GM19438 (cell line): ENCODE measurements at regions not wholly inside any gene's neighbourhood (a gene's known extent, or its start where the extent isn't known, plus 50 kb on each side); places are given as distances from the start of the nearest gene placed in this dataset.
"Not testable (repeated sequence)": the region's sequence is repeated elsewhere in the genome, so short reads cannot be mapped to it uniquely, and the experiment has no call there.

Source experiments
- ATAC-seq: cut with Tn5 transposase; IDR thresholded peaks from one replicate; pipeline ENCODE4 v1.9.1; 2021; ENCODE audit warnings: low read depth; ENCODE audit not compliant: unreplicated experiment

DNA sequence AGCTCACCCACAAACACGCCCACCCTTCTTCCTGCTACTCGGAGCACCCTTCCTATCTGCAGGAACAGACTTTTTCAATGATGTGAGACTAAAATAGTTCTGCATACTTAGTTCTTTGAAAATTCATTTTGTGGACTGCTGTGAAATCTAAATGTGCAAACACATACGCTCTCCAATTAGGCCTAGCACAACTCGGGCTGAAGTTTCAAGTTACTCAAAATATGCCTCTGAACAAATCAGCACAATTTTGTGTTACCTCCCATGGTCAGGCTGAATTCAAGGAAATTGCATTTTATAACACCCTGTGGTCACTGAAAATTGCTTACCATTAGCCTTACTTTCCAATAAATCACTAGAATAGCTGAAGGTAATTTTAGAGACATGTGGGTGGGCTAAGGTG lies 323.8 kb upstream of the ADCY2 start:
- no peak for ATAC-seq

DNA sequence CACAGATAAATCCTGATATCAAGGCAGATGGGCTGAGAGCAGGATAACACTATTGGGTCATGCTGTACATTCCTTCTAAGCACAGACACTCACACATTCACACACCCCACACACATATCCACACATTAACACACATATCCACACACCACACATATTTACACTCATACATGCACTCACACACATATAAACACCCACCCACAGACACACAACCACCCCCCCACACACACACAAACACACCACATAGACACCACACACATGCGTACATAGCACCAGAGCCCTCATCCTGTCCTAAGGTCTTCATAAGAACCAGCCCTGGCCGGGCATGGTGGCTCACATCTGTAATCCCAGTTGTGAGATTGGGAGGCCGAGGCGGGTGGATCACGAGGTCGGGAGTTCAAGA lies 322.3 kb upstream of the ADCY2 start:
- no peak for ATAC-seq

DNA sequence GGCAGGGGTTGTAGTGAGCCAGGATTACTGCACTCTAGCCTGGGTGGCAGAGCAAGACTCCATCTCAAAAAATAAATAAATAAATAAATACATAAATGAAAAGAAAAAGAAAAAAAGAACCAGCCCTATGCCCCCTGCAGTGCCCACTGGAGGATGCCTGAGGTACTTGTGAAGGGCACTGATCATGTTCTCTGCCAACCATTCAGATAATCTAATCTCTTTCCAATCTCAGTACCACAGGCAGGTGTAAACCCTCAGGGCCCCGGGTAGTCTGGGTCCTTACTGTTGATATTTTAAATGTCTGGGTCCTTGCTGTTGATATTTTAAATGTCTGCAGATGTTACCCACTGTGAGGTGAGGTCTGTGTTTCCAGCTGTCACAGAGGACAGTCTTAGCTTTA lies 321.8 kb upstream of the ADCY2 start:
- ATAC-seq: no peak

DNA sequence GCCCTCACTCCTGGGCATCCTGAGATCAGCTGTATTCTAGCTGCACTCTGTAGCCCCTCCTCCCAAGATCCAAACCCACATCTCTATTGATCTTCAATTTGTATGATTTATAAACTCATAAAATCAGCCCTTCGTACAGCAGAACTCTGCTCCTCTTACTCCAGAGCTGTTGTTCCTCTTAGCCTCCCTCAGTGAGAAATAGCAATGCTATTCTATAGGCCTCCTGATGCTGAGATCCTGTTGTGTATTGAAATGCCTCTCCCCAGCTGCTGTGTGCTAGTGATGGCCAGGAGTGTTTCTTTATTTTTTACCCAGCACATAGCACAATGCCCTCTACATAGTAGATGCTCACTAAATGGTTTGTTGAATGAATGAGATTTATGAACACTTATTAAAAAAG lies 320.5 kb upstream of the ADCY2 start:
- no peak for ATAC-seq

DNA sequence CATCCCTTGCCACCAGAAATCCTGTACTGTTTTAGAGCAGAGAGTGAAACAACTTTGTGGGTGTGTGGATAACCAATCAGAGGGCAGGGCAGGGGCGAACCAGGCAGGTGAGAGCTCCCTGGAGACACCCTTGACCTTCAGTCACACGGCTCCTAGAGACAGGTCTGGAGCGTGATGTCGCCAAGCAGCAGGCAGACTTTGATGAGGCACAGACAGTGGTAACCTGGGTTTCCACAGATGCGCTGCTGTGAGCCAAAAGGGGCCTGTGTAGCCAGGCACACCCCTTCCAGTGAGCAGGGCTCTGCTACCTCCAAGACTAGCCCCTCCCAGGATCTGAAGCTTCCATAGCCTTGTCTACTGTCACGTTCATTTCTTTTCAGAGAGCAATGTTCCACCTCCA lies 317.8 kb upstream of the ADCY2 start:
- ATAC-seq: no peak

DNA sequence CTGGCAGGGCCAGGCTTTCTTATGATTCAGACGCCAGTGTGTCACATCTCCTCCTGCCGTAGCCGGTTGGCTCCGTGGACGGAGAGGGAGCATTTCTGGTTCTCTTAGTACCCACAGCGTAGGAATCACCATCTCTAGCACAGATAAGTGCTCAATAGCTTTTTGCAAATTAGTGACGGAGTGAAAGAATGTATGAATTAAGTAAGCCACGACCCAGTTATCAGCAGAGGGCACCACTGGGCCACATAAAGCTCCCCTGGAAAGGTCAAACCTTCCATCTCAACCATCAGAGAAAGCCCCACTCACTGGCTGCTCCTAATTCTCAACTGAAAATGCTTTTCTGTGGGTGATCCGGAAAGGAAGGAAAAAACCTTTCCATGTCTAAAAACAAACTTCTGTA lies 317.0 kb upstream of the ADCY2 start:
- no peak for ATAC-seq

DNA sequence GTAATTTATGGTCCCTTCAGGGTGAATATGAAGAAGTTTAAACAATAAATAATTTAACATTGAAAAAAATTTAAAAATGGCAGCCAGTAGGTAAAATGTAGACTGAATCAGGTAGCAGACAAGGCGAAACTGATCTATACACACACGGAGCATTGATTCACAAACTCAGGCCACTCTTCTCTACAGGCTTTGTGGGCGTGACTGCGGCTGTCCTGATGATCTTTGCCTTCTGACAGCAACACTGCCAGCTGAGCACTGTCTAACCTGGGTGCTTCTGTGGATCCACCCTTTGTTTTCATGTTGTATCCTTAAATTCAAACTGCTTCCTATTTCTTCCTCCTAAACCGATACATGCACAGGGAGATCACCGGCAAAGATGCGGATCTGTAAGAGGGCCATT lies 315.4 kb upstream of the ADCY2 start:
- ATAC-seq: no peak

DNA sequence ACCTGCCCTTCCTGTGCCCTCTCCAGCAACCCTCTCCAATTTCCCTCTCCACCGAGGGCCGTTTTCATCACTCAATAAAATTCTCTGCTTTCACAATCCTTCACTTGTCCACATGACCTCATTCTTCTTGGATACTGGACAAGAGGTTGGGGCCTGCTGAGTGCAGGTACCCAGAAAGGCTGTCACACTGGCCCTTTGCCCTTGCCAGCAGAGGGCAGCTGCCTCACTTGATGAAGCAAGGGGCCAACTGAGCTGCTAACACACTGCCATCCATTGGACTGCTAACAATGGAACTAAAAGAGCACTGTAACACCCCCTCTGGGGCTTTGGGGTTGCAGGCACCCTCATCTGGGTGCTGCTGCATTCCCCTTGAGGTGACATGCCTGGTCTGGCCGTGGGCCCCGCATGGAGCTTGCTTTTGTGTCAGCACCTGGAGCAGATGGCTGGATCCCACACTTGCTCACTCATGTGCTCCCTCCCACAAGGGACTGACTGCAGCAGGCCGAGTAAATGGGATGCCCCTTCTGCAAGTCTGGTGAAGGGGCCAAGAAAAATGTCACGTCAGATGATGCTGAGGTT lies 308.1 kb upstream of the ADCY2 start:
- ATAC-seq: no peak

DNA sequence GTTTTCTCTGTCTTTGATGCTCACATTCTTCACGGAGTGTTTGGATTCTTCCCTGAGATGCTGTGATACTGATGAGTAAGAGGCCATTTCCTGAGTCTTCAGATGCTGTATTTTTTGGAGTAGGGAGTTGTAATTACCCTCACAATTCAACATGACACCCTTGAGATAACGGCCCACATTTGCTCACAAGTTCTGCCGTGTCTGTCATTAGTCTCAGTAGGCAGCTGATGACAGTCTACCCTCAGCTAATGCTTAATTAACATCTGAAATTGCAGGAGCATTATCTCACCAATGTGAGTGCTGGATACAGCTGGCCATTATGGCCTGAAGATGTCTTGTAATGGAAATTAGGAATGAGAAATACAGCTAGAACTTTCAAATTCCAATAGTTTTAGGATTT lies 307.1 kb upstream of the ADCY2 start:
- ATAC-seq: no peak

DNA sequence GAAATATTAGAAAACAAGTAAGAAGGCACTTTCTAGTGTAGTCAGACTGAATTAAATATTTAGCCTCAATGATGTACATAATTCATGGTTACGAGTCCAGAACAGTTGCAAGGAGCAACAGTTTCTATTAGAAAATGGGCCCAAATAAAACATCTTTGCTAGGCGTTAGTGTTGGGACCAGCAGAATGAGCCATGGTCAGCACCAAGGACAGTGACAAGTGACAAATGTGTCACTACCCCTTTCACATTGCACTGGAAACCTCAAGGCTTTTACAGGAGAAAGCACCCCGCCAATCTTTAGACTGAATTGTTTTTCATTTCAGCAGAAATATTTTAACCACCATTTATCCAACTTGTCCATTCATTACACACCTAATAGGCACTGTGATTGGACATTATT lies 301.3 kb upstream of the ADCY2 start:
- no peak for ATAC-seq

DNA sequence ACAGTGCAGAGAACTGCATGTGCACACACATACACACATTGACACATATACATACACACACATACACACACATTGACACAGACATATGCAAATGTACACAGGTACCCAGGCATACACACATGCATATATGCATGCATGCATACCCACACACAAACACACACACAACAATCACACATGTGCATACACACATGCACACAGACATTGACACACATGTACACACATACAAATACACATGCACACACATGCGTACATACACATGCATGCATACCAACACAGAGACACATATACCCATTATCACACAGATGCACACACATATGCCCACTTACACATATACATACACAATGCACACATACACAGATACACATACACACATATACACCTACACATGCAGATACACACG lies 299.6 kb upstream of the ADCY2 start:
- no peak for ATAC-seq

DNA sequence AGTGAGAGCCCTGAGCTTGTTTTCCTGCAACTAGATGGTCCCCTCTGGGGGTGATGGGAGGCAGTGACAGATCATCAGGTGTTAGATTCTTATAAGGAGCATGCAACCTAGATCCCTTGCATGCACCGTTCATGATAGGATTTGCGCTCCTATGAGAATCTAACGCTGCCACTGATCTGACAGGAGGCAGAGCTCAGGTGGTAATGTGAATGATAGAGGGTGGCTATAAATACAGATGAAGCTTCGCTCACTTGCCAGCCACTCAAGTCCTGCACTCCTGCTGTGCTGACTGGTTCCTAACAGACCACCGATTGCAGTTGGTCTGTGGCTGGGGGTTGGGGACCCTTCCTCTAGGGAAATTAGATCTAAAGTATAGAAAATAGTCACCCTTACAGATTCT lies 290.6 kb upstream of the ADCY2 start:
- ATAC-seq: no peak

DNA sequence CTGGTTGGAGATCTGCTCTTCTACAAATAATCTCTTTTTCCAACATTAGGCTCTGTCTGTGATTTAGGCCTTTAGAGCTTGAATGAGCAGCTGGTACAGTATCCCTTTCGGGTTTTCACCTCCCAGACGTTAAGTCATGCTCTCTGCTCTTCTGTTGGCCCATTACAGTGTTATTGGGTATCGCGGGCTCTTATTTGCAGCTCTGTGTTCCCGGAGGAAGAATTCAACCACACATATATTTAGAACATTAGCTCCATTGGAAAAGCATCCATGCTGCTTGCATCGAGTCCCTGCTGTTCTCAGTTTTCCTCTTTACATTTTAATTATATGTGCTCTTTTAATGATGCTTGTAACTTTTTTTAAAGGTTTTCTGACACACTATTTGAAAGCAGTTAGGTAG lies 278.0 kb upstream of the ADCY2 start:
- no peak for ATAC-seq

DNA sequence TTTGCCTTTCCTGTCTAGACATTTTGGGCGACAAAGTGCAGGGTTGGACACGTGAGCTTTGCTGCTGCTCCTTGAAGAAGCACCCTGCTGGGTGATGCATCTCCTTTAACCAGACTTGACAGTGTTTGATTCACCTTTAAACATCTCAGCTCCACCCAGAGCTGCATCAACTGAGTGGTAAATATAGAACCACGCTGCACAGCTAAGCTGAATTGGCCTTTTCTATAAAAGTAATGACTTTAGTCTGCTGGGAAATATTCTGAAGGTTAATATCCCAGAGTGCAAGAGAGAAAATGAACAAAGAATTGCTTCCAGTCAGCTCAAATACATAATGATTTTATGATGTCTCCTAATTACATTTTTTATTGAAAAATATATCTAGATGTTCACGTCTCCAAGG lies 264.3 kb upstream of the ADCY2 start:
- no peak for ATAC-seq

DNA sequence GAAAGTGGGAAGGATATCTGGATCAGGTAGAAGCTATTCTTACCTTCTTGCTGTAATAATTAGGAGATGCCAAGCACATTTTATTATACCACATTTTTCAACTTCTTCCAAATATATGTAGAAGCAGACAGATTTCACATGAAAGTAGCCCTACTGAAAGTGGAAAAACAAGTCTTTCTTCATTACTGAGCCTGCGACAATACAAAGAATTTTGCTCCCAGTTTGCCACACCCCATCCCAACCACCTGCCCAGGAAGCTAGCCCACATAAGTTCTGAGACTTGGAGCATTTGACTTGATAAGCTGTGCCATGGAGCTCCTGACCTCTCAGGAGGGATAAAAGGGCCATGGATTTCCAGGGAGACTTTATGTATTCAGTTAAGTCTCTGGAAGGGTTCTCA lies 249.1 kb upstream of the ADCY2 start:
- no peak for ATAC-seq

DNA sequence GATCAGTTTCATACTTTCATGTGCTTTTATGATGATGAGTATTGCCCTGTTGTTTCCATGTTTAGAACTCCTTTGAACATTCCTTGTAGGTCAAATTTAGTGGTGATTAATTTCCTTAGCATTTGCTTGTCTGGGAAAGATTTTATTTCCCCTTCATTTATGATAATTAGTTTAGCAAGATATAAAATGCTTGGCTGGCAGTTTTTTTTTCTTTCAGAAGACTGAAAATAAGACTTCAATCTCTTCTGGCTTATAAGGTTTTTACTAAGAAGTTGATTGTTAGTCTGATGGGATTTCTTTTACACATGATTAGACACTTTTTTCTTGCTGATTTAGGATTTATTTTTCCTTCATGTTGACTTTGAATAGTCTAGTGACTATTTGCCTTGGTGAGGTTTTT lies 238.9 kb upstream of the ADCY2 start:
- no peak for ATAC-seq

DNA sequence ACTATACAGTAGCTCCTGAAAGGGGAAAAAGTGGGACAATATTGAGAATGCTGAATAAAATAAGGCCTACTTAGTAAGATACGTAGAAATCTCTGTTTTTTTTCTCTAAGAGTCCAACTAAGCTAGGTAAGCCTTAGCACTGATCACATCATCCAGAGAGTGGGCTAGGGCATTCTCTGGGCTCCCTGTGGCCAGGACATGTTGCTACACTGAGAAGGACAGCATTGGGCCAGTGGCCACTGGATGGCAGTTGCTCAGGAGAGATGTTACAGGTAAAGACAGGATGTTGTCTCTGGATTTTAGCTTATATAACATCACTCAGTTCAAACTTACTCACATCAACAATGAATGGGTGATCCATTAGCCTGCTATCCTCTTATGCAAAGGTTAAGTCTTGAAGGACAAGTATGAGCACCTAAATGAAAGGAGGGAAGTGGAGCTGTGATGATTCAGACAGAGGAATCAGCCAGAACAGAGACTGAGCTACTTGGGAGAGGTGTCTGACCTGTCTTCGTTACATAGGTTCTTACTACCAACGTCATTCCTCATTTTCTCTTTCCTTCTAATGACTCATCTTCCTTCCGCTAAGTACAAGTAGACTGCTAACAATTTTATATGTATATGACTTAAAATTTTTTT lies 226.6 kb upstream of the ADCY2 start:
- ATAC-seq: no peak

DNA sequence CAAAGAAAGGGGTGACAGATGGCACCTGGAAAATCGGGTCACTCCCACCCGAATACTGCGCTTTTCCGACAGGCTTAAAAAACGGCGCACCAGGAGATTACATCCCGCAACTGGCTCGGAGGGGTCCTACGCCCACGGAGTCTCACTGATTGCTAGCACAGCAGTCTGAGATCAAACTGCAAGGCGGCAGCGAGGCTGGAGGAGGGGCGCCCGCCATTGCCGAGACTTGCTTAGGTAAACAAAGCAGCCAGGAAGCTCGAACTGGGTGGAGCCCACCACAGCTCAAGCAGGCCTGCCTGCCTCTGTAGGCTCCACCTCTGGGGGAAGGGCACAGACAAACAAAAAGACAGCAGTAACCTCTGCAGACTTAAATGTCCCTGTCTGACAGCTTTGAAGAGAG lies 225.2 kb upstream of the ADCY2 start:
- not testable (repeated sequence) for ATAC-seq

DNA sequence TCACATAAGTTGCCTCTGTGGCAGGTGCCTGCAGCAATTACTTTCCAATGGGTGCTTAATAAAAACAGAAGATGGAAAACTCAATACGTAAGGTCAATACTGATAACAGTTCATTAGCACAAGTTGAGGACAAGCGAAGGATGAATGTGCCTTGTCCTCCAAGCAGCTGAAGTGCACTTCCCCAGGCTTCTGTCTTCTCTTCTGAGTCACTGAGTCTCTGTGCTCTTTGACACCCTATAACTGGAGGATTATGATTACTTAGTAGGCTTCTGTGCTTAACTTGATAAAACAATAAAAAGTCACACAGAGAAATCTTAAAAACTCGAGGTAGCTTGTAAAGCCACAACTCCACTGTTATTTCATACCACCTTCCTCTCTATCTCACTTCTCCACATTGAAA lies 216.6 kb upstream of the ADCY2 start:
- ATAC-seq: no peak

DNA sequence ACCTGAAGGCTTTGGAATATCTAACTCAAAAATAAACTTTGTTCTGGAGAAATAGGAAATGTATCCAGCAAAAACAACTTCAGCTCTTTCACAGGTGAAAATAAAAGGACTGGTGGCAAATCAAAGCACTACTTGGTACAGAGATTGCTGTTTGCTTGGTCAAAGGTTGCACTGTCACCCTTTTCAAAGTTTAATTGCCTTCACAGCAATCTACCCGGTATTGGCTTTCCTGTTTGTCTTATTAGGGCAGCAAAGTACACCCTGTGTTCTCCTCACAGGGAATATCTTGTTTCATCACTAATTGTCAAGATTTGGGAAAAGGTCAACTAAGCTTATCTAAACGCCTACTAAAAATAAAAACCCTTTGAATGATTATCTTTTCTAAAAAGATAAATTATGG lies 214.1 kb upstream of the ADCY2 start:
- no peak for ATAC-seq

DNA sequence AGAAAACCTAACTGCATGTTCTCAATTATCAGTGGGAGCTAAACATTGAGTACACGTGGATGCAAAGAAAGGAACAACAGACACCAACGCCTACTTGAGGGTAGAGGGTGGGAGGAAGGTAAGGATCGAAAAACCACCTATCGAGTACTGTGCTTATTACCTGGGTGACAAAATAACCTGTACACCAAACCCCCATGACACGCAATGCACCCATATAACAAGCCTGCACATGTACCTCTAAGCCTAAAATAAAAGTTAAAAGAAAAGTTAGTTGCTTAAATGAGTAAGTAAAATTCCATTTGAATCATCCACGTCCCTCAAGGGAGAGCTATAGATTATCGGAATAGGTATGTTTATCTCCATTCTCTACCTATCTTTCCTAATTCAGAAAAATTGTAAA lies 210.2 kb upstream of the ADCY2 start:
- no peak for ATAC-seq

DNA sequence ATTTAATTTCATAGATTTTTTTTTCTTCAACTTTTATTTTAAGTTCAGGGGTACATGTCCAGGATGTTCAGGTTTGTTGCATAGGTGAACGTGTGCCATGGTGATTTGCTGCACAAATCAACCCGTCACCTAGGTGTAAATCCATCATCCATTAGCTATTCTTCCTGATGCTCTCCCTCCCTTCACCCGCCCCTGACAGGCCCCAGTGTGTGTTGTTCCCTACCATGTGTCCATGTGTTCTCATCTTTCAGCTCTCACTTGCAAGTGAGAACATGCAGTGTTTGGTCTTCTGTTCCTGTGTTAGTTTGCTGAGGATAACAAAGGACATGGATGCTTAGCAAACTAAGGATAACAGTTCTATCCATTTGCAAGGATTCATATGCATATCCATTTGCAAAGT lies 209.1 kb upstream of the ADCY2 start:
- no peak for ATAC-seq

DNA sequence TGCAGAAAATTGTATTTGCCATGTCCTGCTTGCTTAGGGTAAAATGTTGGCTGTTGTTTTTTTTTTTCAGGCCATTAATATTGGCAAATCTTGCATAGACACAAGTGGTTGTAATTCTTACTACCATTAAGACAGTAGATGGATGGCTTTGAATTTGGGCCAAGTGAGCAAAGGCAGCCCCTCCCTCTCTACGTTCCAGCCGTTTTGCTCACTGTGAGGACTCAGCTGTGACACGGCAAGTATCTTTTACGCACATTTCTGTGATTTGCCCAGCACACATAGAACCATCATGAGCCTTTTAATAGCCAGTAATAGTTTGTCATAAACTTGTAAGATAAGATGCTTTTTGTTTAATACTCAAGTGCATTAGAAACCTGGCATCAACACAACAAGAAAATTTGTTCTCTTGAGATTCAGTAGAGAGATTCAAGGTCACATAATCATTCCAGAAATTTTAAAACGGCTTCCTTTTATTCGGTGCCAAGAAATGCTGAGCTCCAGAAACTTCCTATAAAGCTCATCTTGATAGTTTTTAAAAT lies 205.2 kb upstream of the ADCY2 start:
- ATAC-seq: no peak
